H1 (cell line): ENCODE measurements at regions not wholly inside any gene's neighbourhood (a gene's known extent, or its start where the extent isn't known, plus 50 kb on each side); places are given as distances from the start of the nearest gene placed in this dataset.

ENCODE experiments used
- CTCF ChIA-PET: fragments of 300-600 bp; sonication (Branson Sonifier 250); formaldehyde crosslinking; loops from one replicate; lab custom pipeline; 2021; ENCODE audit not compliant: partially characterized antibody; lab: Charles Lee
- POLR2A ChIA-PET: fragments of 300-600 bp; sonication (Branson Sonifier 250); formaldehyde crosslinking; loops from one replicate; lab custom pipeline; 2021; ENCODE audit warnings: inconsistent platforms; ENCODE audit not compliant: partially characterized antibody; lab: Charles Lee
- DNase-seq, 2 experiments: peaks; one replicate each; pipeline versions ENCODE4 v3.0.0 to v3.0.0-alpha.2; 2010 to 2022; ENCODE audit warnings: low spot score in 2 of 2, low read depth in 1 of 2, mixed read lengths in 1 of 2
- FAIRE-seq: peaks from 2 replicates; lab custom pipeline; 2011; peaks lifted over from hg19 to GRCh38; lab: Jason Lieb, UNC
- H2AFZ ChIP-seq: 2 replicates; pipeline ENCODE4 v1.8.1; 2012; ENCODE audit warnings: low read length, inconsistent platforms
- H2AK5ac ChIP-seq: 2 replicates; pipeline ENCODE4 v1.6.1; 2013; ENCODE audit warnings: low read depth, low read length
- H2BK120ac ChIP-seq: replicated peaks from 2 replicates; pipeline ENCODE3; 2013; ENCODE audit warnings: low read depth, low read length, inconsistent platforms
- H2BK12ac ChIP-seq: 2 replicates; pipeline ENCODE4 v1.6.1; 2013; ENCODE audit warnings: low read depth, low read length
- H2BK15ac ChIP-seq: 2 replicates; pipeline ENCODE4 v1.6.1; 2013; ENCODE audit warnings: low read length
- H2BK20ac ChIP-seq: 2 replicates; pipeline ENCODE4 v1.6.1; 2013; ENCODE audit warnings: low read length
- H2BK5ac ChIP-seq: 2 replicates; pipeline ENCODE4 v1.6.1; 2013; ENCODE audit warnings: low read depth, low read length
- H3K14ac ChIP-seq: 2 replicates; pipeline ENCODE4 v1.6.1; 2013; ENCODE audit warnings: inconsistent platforms; ENCODE audit not compliant: insufficient read length
- H3K18ac ChIP-seq: 2 replicates; pipeline ENCODE4 v1.6.1; 2013; ENCODE audit warnings: low read length; ENCODE audit errors: extremely low read depth
- H3K23ac ChIP-seq: 2 replicates; pipeline ENCODE4 v1.6.1; 2013; ENCODE audit warnings: inconsistent platforms; ENCODE audit not compliant: insufficient read length
- H3K23me2 ChIP-seq: 2 replicates; pipeline ENCODE4 v1.6.1; 2013; ENCODE audit warnings: low read depth, low read length
- H3K27ac ChIP-seq: 2 replicates; pipeline ENCODE4 v1.6.1; 2011; ENCODE audit warnings: low read depth, low read length, inconsistent platforms
- H3K27me3 ChIP-seq, 4 experiments: replicated peaks in 1 of 4; 1 replicate in 1 of 4; 2 replicates in 3 of 4; pipeline versions ENCODE4 v1.6.1 to v1.8.1; 2011 to 2013; ENCODE audit warnings: low read length in 3 of 4, mild to moderate bottlenecking in 3 of 4, inconsistent platforms in 2 of 4, mixed read lengths in 2 of 4, moderate library complexity in 1 of 4; ENCODE audit not compliant: control insufficient read depth in 3 of 4, insufficient read depth in 3 of 4; ENCODE audit errors: extremely low read depth in 1 of 4
- H3K36me3 ChIP-seq, 4 experiments: 2 replicates each; pipeline versions ENCODE4 v1.6.1 to v1.8.1; 2011 to 2013; ENCODE audit warnings: mild to moderate bottlenecking in 4 of 4, low read length in 3 of 4, moderate library complexity in 2 of 4, control low read depth in 1 of 4, inconsistent platforms in 1 of 4; ENCODE audit not compliant: insufficient read depth in 4 of 4, control insufficient read depth in 2 of 4
- H3K4ac ChIP-seq: replicated peaks from 2 replicates; pipeline ENCODE3; 2013; ENCODE audit warnings: low read length, low read depth, mixed read lengths, inconsistent platforms; ENCODE audit not compliant: insufficient read length
- H3K4me1 ChIP-seq, 4 experiments: replicated peaks in 1 of 4; 1 replicate in 1 of 4; 2 replicates in 3 of 4; pipeline versions ENCODE4 v1.6.1 to v1.8.1; 2011 to 2013; ENCODE audit warnings: low read length in 3 of 4, inconsistent platforms in 2 of 4, mixed read lengths in 1 of 4; ENCODE audit not compliant: insufficient read depth in 4 of 4, control insufficient read depth in 3 of 4
- H3K4me2 ChIP-seq, 2 experiments: 2 replicates each; pipeline versions ENCODE4 v1.6.1 to v1.8.1; 2011 to 2013; ENCODE audit warnings: low read depth in 2 of 2, low read length in 2 of 2, control low read depth in 1 of 2, inconsistent platforms in 1 of 2, mild to moderate bottlenecking in 1 of 2; ENCODE audit not compliant: insufficient read depth in 1 of 2
- H3K4me3 ChIP-seq, 4 experiments: fragments of 200-600, 300-600 bp in 1 of 4; sonication (generic), shearing (Covaris generic), sonication (Bioruptor Twin) in 1 of 4; 2 replicates each; pipeline versions ENCODE4 v1.5.1 to v1.8.1; 2011 to 2016; ENCODE audit warnings: low read length in 4 of 4, low read depth in 3 of 4, control low read depth in 2 of 4, inconsistent platforms in 2 of 4, mild to moderate bottlenecking in 2 of 4, mixed read lengths in 1 of 4, moderate library complexity in 1 of 4; ENCODE audit not compliant: insufficient read depth in 2 of 4; ENCODE audit errors: extremely low read depth in 1 of 4
- H3K56ac ChIP-seq: replicated peaks from 2 replicates; pipeline ENCODE3; 2013; ENCODE audit warnings: low read depth, mild to moderate bottlenecking, mixed read lengths, low read length, inconsistent platforms; ENCODE audit not compliant: insufficient read length
- H3K79me1 ChIP-seq: 2 replicates; pipeline ENCODE4 v1.6.1; 2013; ENCODE audit warnings: low read depth, low read length, control low read depth
- H3K79me2 ChIP-seq, 2 experiments: 2 replicates each; pipeline versions ENCODE4 v1.6.1 to v1.8.1; 2012 to 2013; ENCODE audit warnings: low read length in 2 of 2, mild to moderate bottlenecking in 2 of 2, inconsistent platforms in 1 of 2; ENCODE audit not compliant: insufficient read depth in 2 of 2, control insufficient read depth in 1 of 2
- H3K9ac ChIP-seq, 4 experiments: replicated peaks in 1 of 4; 1 replicate in 1 of 4; 2 replicates in 3 of 4; pipeline versions ENCODE4 v1.6.1 to v1.8.1; 2011 to 2013; ENCODE audit warnings: low read depth in 3 of 4, low read length in 3 of 4, control low read depth in 2 of 4, mild to moderate bottlenecking in 2 of 4, moderate library complexity in 2 of 4, inconsistent platforms in 1 of 4; ENCODE audit errors: extremely low read depth in 1 of 4
- H3K9me3 ChIP-seq, 2 experiments: 2 replicates each; pipeline versions ENCODE4 v1.6.1 to v1.8.1; 2012 to 2013; ENCODE audit warnings: mild to moderate bottlenecking in 2 of 2, moderate library complexity in 2 of 2, control low read depth in 1 of 2, inconsistent platforms in 1 of 2, low read depth in 1 of 2, low read length in 1 of 2, mixed read lengths in 1 of 2; ENCODE audit not compliant: insufficient read depth in 2 of 2
- H4K20me1 ChIP-seq, 2 experiments: replicated peaks in 1 of 2; 2 replicates each; pipeline versions ENCODE3 to v1.8.1; 2011 to 2013; ENCODE audit warnings: inconsistent platforms in 2 of 2, low read length in 2 of 2, mild to moderate bottlenecking in 1 of 2; ENCODE audit not compliant: insufficient read depth in 2 of 2, control insufficient read depth in 1 of 2
- H4K5ac ChIP-seq: 2 replicates; pipeline ENCODE4 v1.6.1; 2013; ENCODE audit warnings: low read length, low read depth, mixed read lengths, inconsistent platforms; ENCODE audit not compliant: insufficient read length
- H4K8ac ChIP-seq: 2 replicates; pipeline ENCODE4 v1.8.0; 2013; ENCODE audit warnings: mild to moderate bottlenecking, moderate library complexity, low read length, inconsistent platforms; ENCODE audit not compliant: insufficient read depth; ENCODE audit errors: extremely low read depth
- H4K91ac ChIP-seq: replicated peaks from 2 replicates; pipeline ENCODE3; 2013; ENCODE audit warnings: low read length, mixed read lengths, inconsistent platforms; ENCODE audit not compliant: insufficient read length
- CBX5 ChIP-seq: fragments of 300-800, 300-1000 bp; sonication (generic); IDR thresholded peaks from 2 replicates; pipeline ENCODE4 v1.7.1; 2016; ENCODE audit warnings: antibody characterized with exemption, low read length, low read depth
- GABPA ChIP-seq: IDR thresholded peaks from 2 replicates; pipeline ENCODE4 v1.6.1; 2011; ENCODE audit warnings: mild to moderate bottlenecking, low read length, moderate library complexity, borderline replicate concordance; ENCODE audit not compliant: insufficient read depth
- HDAC2 ChIP-seq, 2 experiments: fragments of 300-600 bp in 1 of 2; sonication (generic) in 1 of 2; IDR thresholded peaks; 2 replicates each; pipeline ENCODE4 v1.6.1; 2011 to 2012; ENCODE audit warnings: low read depth in 2 of 2, low read length in 2 of 2, mild to moderate bottlenecking in 2 of 2, moderate library complexity in 2 of 2, borderline replicate concordance in 1 of 2, inconsistent platforms in 1 of 2
- HDAC6 ChIP-seq: IDR thresholded peaks from one replicate; pipeline ENCODE4 v1.7.1; 2012; ENCODE audit warnings: low read depth, mild to moderate bottlenecking, inconsistent platforms, low read length, moderate library complexity
- KDM1A ChIP-seq: fragments of 200-600, 300-600 bp; sonication (generic); IDR thresholded peaks from 2 replicates; pipeline ENCODE4 v1.7.1; 2016; ENCODE audit warnings: mild to moderate bottlenecking, low read length, borderline replicate concordance
- POU5F1 ChIP-seq: IDR thresholded peaks from 2 replicates; pipeline ENCODE4 v1.6.1; 2011; ENCODE audit warnings: low read depth, mild to moderate bottlenecking, low read length, moderate library complexity
- RAD21 ChIP-seq, 2 experiments: IDR thresholded peaks in 1 of 2; conservative IDR thresholded peaks in 1 of 2; 2 replicates each; pipeline ENCODE4 v1.6.1; 2011; ENCODE audit warnings: low read depth in 2 of 2, low read length in 2 of 2, improper control_type of control experiment in 1 of 2, inconsistent platforms in 1 of 2, mild to moderate bottlenecking in 1 of 2, moderate library complexity in 1 of 2
- RBBP5 ChIP-seq: IDR thresholded peaks from 2 replicates; pipeline ENCODE4 v1.7.1; 2012; ENCODE audit warnings: low read depth, mild to moderate bottlenecking, inconsistent platforms, low read length, moderate library complexity, borderline replicate concordance
- SAP30 ChIP-seq: fragments of 300-600 bp; sonication (generic); IDR thresholded peaks from 2 replicates; pipeline ENCODE4 v1.7.1; 2012; ENCODE audit warnings: low read length, moderate library complexity, mild to moderate bottlenecking, inconsistent platforms; ENCODE audit not compliant: insufficient read depth, insufficient replicate concordance
- SUZ12 ChIP-seq: fragments of 200-600 bp; sonication (generic); IDR thresholded peaks from 2 replicates; pipeline ENCODE4 v1.6.1; 2012; ENCODE audit warnings: mild to moderate bottlenecking, inconsistent platforms, low read length, moderate library complexity, mixed read lengths
- TBP ChIP-seq: IDR thresholded peaks from 2 replicates; pipeline ENCODE4 v1.6.1; 2011; ENCODE audit warnings: low read depth, low read length, improper control_type of control experiment
- TCF12 ChIP-seq: IDR thresholded peaks from 2 replicates; pipeline ENCODE4 v1.6.1; 2011; ENCODE audit warnings: low read depth, mild to moderate bottlenecking, low read length
- TEAD4 ChIP-seq: IDR thresholded peaks from 2 replicates; pipeline ENCODE4 v1.6.1; 2012; ENCODE audit warnings: low read depth, low read length, inconsistent platforms, mixed read lengths
- WGBS, 2 experiments: shearing (Covaris generic) in 1 of 2; methylation state at CpG; one replicate each; pipeline versions ENCODE4 v1.1.6 to v1.1.7; 2013 to 2015; ENCODE audit warnings: low lambda C conversion rate in 2 of 2, mixed read lengths in 2 of 2, inconsistent platforms in 1 of 2, low coverage in 1 of 2, missing lambda C conversion rate in 1 of 2; ENCODE audit not compliant: insufficient replicate concordance in 2 of 2, insufficient coverage in 1 of 2, insufficient read length in 1 of 2; ENCODE audit errors: extremely low coverage in 1 of 2, missing lambda C conversion rate in 1 of 2; 5-methylcytosine and 5-hydroxymethylcytosine counted together

DNA sequence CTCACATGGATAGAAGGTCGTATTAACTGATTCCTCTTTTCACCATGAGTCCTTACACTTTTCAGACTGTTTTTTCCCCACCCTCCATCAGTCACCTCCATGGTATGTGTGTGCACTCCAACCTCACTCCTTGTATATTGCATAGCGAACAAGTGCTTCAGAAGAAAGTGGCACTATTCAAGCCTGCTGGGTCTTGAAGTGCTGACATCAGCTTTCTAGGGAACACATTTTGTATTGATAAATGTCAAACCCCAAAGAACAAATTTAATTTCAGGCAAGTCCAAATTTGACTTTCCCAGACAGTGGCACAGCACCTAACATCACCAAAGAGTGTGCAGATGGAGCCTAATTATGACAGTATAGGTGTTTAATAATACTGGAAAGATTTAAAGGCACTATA, 617.4 kb upstream of the STXBP6 start:
- H3K79me2 ChIP-seq = no peaks in the 10 kb centered on the region
- TF ChIP-seq TEAD4 = no peak
- TF ChIP-seq KDM1A = no peak
- TF ChIP-seq SAP30 = no peak
- no peak for TF ChIP-seq TCF12
- no peak for TF ChIP-seq RAD21 (IDR thresholded peaks at IDR 0.05 in 1 of 2, conservative IDR thresholded peaks at IDR 0.05 in 1 of 2; ENCODE audit: low read depth in 2 of 2, low read length in 2 of 2)
- TF ChIP-seq SUZ12 = no peak
- TF ChIP-seq POU5F1 = no peak
- no peak for TF ChIP-seq TBP
- TF ChIP-seq RBBP5 = no peak
- no peak for TF ChIP-seq GABPA
- TF ChIP-seq HDAC6 = no peak
- TF ChIP-seq CBX5 = no peak
- TF ChIP-seq HDAC2 (IDR thresholded peaks at IDR 0.05; ENCODE audit: borderline replicate concordance in 1 of 2, low read depth in 2 of 2, low read length in 2 of 2) = no peak
- 94% methylated on average over 2 of the region's 2 CpGs; no CpG with 5 or more reads in 1 of the 2 experiments for WGBS, 2 experiments
- H3K4me2 ChIP-seq = no peak overlapping the region
- no peaks in the 10 kb centered on the region for H3K23me2 ChIP-seq
- H2BK5ac ChIP-seq = no peak overlapping the region
- no peak overlapping the region for H3K23ac ChIP-seq
- H3K4ac ChIP-seq = no peak overlapping the region
- H3K27ac ChIP-seq = no peak overlapping the region
- H2AFZ ChIP-seq = no peak overlapping the region
- DNase-seq (no peak), FAIRE-seq (no peak)
- H3K56ac ChIP-seq = no peak overlapping the region
- H3K4me3 ChIP-seq = no peak overlapping the region
- no peak overlapping the region for H3K9ac ChIP-seq
- no peaks in the 10 kb centered on the region for H3K4me1 ChIP-seq
- no peak overlapping the region for H4K8ac ChIP-seq
- no peak overlapping the region for H4K91ac ChIP-seq
- no peak overlapping the region for H4K5ac ChIP-seq
- no peak overlapping the region for H2BK20ac ChIP-seq
- H2BK12ac ChIP-seq = no peak overlapping the region
- no peak overlapping the region for H2BK15ac ChIP-seq
- ChIA-PET POLR2A (no interaction called here), CTCF (interaction anchor here (0.6 kb wide), 1 partner anchor 210 kb away, joined by 3 read pairs; no protein-coding TSS in a partner anchor)
- H2BK120ac ChIP-seq = no peak overlapping the region
- H3K14ac ChIP-seq = no peak overlapping the region
- no peaks in the 10 kb centered on the region for H4K20me1 ChIP-seq
- no peaks in the 10 kb centered on the region for H3K36me3 ChIP-seq
- no peaks in the 10 kb centered on the region for H3K27me3 ChIP-seq
- H3K79me1 ChIP-seq = no peaks in the 10 kb centered on the region
- H3K9me3 ChIP-seq = no peaks in the 10 kb centered on the region
- no peak overlapping the region for H3K18ac ChIP-seq
- H2AK5ac ChIP-seq = no peak overlapping the region
